ENCODE measurements at regions not wholly inside any gene's neighbourhood (a gene's known extent, or its start where the extent isn't known, plus 50 kb on each side); places are given as distances from the start of the nearest gene placed in this dataset.

DNA sequence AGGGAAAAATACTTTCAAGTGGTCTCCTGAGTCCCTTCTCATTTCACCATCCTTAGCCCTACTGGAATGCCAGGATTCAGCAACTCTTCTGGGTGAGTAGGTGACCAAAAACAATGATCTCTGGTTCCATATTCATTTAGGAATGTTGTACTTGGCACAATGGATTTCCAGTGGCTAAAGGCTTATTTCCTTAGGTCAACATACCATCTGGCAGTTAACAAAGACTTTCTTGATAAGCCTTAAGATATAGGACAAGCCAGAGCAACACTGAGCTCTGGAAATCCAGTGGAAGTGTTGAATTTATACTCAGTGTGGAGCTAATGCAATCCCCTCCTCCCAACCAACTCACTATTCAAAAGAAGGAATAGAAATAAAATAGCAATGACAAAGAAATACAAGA, 139.4 kb upstream of the EMCN start:
- TF ChIP-seq, protein P1, sequence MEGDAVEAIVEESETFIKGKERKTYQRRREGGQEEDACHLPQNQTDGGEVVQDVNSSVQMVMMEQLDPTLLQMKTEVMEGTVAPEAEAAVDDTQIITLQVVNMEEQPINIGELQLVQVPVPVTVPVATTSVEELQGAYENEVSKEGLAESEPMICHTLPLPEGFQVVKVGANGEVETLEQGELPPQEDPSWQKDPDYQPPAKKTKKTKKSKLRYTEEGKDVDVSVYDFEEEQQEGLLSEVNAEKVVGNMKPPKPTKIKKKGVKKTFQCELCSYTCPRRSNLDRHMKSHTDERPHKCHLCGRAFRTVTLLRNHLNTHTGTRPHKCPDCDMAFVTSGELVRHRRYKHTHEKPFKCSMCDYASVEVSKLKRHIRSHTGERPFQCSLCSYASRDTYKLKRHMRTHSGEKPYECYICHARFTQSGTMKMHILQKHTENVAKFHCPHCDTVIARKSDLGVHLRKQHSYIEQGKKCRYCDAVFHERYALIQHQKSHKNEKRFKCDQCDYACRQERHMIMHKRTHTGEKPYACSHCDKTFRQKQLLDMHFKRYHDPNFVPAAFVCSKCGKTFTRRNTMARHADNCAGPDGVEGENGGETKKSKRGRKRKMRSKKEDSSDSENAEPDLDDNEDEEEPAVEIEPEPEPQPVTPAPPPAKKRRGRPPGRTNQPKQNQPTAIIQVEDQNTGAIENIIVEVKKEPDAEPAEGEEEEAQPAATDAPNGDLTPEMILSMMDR (IDR thresholded peaks at IDR 0.05), result no peak
- TF ChIP-seq POLR2A (IDR thresholded peaks at IDR 0.05), result no peak

Measured in thyroid gland (tissue), 4 donors.